Activated CD4-positive, alpha-beta memory T cell treated with anti-CD3 and anti-CD28 coated beads for 36 hours (primary cell): ENCODE measurements at regions not wholly inside any gene's neighbourhood (a gene's known extent, or its start where the extent isn't known, plus 50 kb on each side); places are given as distances from the start of the nearest gene placed in this dataset.

Experiments used
- CTCF ChIA-PET: fragments of 350-600 bp; sonication (Branson Sonifier 250); formaldehyde crosslinking; loops from one replicate; lab custom pipeline; 2021; ENCODE audit warnings: antibody characterized with exemption, inconsistent platforms; lab: Charles Lee
- POLR2A ChIA-PET: fragments of 350-600 bp; sonication (Branson Sonifier 250); formaldehyde crosslinking; loops from one replicate; lab custom pipeline; 2021; ENCODE audit warnings: antibody characterized with exemption; lab: Charles Lee
- DNase-seq: peaks from one replicate; pipeline ENCODE4 v3.0.0-alpha.2; 2020
- H3K27ac Mint-ChIP-seq: one replicate; pipeline ENCODE4 v1.8.0; 2021; ENCODE audit warnings: mixed read lengths
- H3K27me3 Mint-ChIP-seq: one replicate; pipeline ENCODE4 v1.8.0; 2021; ENCODE audit warnings: mixed read lengths
- H3K36me3 Mint-ChIP-seq: one replicate; pipeline ENCODE4 v1.8.0; 2021; ENCODE audit warnings: mixed read lengths
- H3K4me1 Mint-ChIP-seq: one replicate; pipeline ENCODE4 v1.8.0; 2021; ENCODE audit warnings: low read depth, mixed read lengths
- H3K4me3 Mint-ChIP-seq: one replicate; pipeline ENCODE4 v1.8.0; 2021; ENCODE audit warnings: mild to moderate bottlenecking, mixed read lengths
- H3K9me3 Mint-ChIP-seq: one replicate; pipeline ENCODE4 v1.8.0; 2021; ENCODE audit warnings: mixed read lengths
- intact Hi-C: fragments of 100-400 bp; cut with micrococcal nuclease; formaldehyde crosslinking; loops from one replicate; pipeline ENCODE4 v1.15.1; 2023

DNA sequence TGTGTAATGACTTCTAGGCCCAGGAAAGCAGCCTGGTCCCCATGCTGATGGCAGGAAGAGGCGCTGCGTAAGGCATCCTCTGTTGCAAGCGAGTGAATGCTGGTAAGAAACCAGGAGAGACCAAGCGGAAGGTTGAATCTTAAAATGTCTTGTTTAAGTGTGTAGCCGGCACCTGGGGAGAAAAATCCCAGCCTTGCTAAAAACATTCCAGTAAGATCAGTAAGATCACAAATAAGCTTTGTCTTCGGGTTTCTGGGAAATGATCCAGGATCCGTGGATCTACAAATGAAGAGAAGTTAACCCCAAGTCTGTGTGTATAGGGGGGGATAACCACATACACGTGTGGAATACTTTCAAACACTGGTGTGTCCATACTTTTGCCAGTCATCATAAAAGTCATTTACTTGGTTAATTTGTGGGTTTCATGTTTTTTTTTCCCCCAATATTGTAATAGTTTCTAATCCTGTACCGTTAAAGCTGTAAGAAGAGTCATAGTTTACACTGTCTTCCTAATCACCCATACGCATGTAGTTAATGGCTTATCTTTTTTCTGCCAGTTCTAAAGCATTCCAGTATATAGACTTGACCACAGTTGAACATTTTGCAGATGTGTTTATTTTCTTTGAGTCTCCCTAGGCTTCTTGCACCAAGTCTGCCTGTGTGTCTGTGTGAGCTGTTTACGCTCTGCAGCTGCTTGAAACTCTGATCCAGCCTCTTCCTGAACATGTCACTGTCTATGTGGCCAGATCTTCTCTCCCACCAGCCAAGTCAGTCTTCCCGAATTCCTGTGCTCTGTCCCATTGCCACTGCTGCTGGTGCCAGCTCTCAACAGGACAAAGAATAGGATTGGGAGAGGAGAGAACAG is 135.9 kb upstream of the ARL4C start:
- no peak overlapping the region for H3K27ac Mint-ChIP-seq
- CTCF ChIA-PET: interaction anchor here (0.6 kb wide), 1 partner anchor 621 kb away, joined by 3 read pairs; no protein-coding TSS in a partner anchor
- intact Hi-C loops: no loop called here
- POLR2A ChIA-PET: no interaction called here
- no peaks in the 10 kb centered on the region for H3K4me1 Mint-ChIP-seq
- no peak for DNase-seq
- no peaks in the 10 kb centered on the region for H3K36me3 Mint-ChIP-seq
- H3K9me3 Mint-ChIP-seq: peaks cover 3% of the 10 kb centered on the region
- H3K27me3 Mint-ChIP-seq: peaks cover 13% of the 10 kb centered on the region
- no peak overlapping the region for H3K4me3 Mint-ChIP-seq

DNA sequence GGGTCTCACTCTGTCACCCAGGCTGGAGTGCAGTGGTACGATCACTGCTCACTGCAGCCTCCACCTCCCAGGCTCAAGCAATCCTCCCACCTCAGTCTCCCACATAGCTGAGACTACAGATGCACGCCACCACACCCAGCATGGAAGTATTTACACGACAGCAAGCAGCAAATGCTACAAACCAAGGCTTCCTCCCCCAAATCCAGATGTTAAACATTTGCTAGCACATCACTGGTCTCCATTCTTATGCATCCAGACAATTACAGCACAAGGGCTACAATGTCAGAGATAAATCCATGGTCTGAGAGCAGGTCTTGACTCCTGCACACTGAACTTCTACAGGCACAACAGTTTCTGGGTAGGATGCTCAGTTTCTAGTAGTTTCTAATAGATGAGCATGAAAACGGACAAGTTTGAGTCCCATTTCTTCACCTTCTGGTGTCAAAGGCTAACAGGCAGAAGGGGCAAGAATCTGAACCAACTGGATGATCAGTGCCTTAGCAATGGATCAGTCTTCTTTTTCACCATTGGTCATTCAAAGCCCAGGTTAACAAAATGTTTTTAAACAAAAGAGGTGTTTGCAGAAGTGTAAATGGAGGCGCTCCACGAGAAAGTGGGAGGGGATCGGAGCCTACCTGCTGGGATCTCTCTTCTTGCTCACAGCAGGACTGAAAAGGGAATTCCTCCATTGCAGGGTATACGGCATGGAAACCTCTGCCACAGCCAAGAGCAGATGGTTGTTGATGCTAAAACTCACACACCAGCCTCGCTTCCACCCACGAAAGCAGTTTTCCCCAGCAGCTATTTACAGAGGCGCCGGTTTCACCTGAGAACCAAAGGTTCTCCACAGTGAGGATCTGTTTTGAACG is 135.0 kb upstream of the ARL4C start:
- POLR2A ChIA-PET: no interaction called here
- peaks cover 13% of the 10 kb centered on the region for H3K27me3 Mint-ChIP-seq

GRCh38 chr2:234630801-234631261 is 133.9 kb upstream of the ARL4C start:
- no peak overlapping the region for H3K4me3 Mint-ChIP-seq
- H3K36me3 Mint-ChIP-seq: no peaks in the 10 kb centered on the region
- intact Hi-C loops: no loop called here
- ChIA-PET CTCF (interaction anchor here (1.1 kb wide), 1 partner anchor 20 kb away, joined by 4 read pairs; no protein-coding TSS in a partner anchor), POLR2A (no interaction called here)
- H3K27me3 Mint-ChIP-seq: peaks cover 13% of the 10 kb centered on the region
- no peak for DNase-seq
- no peak overlapping the region for H3K27ac Mint-ChIP-seq
- no peaks in the 10 kb centered on the region for H3K9me3 Mint-ChIP-seq
- H3K4me1 Mint-ChIP-seq: no peaks in the 10 kb centered on the region

More for the DNA sequence above, 135.0 kb upstream of the ARL4C start:
- Mint-ChIP-seq H3K4me3 (no peak overlapping the region), H3K27ac (no peak overlapping the region), H3K4me1 (no peaks in the 10 kb centered on the region), H3K36me3 (no peaks in the 10 kb centered on the region), H3K9me3 (peaks cover 2% of the 10 kb centered on the region)
- CTCF ChIA-PET: no interaction called here
- intact Hi-C loops: no loop called here
- no peak for DNase-seq

DNA sequence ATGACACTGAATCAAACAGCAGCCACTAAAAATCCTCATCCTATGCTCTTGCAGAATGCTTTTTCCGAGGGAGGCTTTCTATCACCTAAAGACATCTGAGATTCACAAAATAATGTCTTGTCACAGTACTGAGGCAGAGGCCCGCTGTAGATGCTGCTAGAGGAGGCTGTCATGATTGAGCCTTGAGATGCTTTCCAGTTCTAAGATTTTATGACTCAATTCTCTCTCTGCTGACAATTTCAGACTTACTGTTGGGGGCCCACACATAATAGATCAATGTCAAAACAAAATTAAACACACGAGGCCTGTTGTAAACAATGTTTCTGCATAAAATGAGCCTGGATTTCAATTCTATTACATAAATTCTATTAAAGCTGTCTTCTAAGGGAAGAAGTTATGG is 132.7 kb upstream of the ARL4C start:
- no peak for DNase-seq
- Mint-ChIP-seq H3K36me3 (no peaks in the 10 kb centered on the region), H3K9me3 (no peaks in the 10 kb centered on the region), H3K4me1 (no peaks in the 10 kb centered on the region), H3K27me3 (peaks cover 13% of the 10 kb centered on the region), H3K27ac (no peak overlapping the region), H3K4me3 (no peak overlapping the region)
- ChIA-PET CTCF (no interaction called here), POLR2A (no interaction called here)
- intact Hi-C loops: no loop called here

- Mint-ChIP-seq H3K4me1 (no peaks in the 10 kb centered on the region), H3K4me3 (no peak overlapping the region), H3K27ac (no peak overlapping the region), H3K27me3 (peaks cover 13% of the 10 kb centered on the region), H3K36me3 (no peaks in the 10 kb centered on the region), H3K9me3 (no peaks in the 10 kb centered on the region)
- no peak for DNase-seq
- ChIA-PET POLR2A (no interaction called here), CTCF (no interaction called here)
- intact Hi-C loops: no loop called here
Observed at GRCh38 chr2:234628953-234629352, 132.1 kb upstream of the ARL4C start.

DNA sequence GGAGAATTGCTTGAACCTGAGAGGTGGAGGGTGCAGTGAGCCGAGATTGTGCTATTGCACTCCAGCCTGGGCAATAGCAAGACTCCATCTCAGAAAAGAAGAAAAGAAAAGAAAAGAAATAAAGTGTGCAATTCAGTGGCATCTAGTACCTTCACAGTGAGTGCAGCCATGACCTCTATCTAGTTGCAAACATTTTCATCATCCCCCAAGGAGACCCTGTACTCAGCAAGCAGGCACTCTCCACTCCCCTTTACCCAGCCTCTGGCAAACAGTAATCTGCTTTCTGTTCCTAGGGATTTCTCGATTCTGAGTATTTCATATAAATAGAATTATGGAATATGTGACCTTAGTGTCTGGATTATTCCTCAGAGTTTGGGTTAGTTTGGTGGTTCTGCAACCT is 130.4 kb upstream of the ARL4C start:
- POLR2A ChIA-PET: no interaction called here
- H3K36me3 Mint-ChIP-seq: no peaks in the 10 kb centered on the region
- intact Hi-C loops: no loop called here
- H3K27ac Mint-ChIP-seq: no peak overlapping the region
- H3K4me1 Mint-ChIP-seq: no peaks in the 10 kb centered on the region
- no peak for DNase-seq
- H3K4me3 Mint-ChIP-seq: no peak overlapping the region
- CTCF ChIA-PET: no interaction called here
- H3K9me3 Mint-ChIP-seq: no peaks in the 10 kb centered on the region
- H3K27me3 Mint-ChIP-seq: peaks cover 8% of the 10 kb centered on the region

- ChIA-PET POLR2A (no interaction called here), CTCF (no interaction called here)
- intact Hi-C loops: no loop called here
- no peaks in the 10 kb centered on the region for H3K9me3 Mint-ChIP-seq
- H3K27ac Mint-ChIP-seq: no peak overlapping the region
- peaks cover 4% of the 10 kb centered on the region for H3K27me3 Mint-ChIP-seq
- no peak overlapping the region for H3K4me3 Mint-ChIP-seq
- H3K36me3 Mint-ChIP-seq: no peaks in the 10 kb centered on the region
- H3K4me1 Mint-ChIP-seq: no peaks in the 10 kb centered on the region
- DNase-seq: no peak
Observed at GRCh38 chr2:234626566-234627130, 129.8 kb upstream of the ARL4C start.

GRCh38 chr2:234625626-234626250 is 128.9 kb upstream of the ARL4C start:
- no peaks in the 10 kb centered on the region for H3K36me3 Mint-ChIP-seq
- H3K27me3 Mint-ChIP-seq: peaks cover 2% of the 10 kb centered on the region
- CTCF ChIA-PET: interaction anchor here (2.4 kb wide), 1 partner anchor 15 kb away, joined by 6 read pairs; no protein-coding TSS in a partner anchor
- H3K4me3 Mint-ChIP-seq: no peak overlapping the region
- H3K9me3 Mint-ChIP-seq: no peaks in the 10 kb centered on the region
- DNase-seq: no peak
- no peaks in the 10 kb centered on the region for H3K4me1 Mint-ChIP-seq
- intact Hi-C loops: no loop called here
- no peak overlapping the region for H3K27ac Mint-ChIP-seq
- POLR2A ChIA-PET: no interaction called here

DNA sequence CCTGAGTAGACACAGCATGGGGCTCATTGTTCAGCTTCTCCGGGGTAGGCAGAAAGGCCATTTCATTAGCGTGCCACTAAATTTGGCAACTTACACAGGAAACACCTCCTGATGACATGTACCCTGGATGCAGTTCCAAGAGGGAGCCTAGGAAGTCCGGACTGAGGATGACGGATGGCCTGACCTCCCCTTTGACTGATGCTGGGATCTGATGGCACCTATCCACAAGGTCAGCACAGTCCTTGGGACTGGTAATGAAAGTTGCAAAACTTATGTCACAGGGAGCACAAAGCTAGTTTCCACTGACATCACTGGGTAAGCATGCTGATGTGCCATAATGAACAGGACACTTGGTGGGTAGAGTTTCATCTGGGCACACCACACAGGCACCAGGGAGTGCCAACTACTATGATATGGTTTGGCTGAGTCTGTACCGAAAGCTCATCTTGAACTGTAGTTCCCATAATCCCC is 126.7 kb upstream of the ARL4C start:
- Mint-ChIP-seq H3K36me3 (no peaks in the 10 kb centered on the region), H3K27ac (no peak overlapping the region), H3K9me3 (no peaks in the 10 kb centered on the region), H3K27me3 (no peaks in the 10 kb centered on the region), H3K4me1 (peaks cover 12% of the 10 kb centered on the region), H3K4me3 (no peak overlapping the region)
- ChIA-PET POLR2A (no interaction called here), CTCF (interaction anchor here (2.4 kb wide), 1 partner anchor 13 kb away, joined by 6 read pairs; no protein-coding TSS in a partner anchor)
- intact Hi-C loops: no loop called here
- no peak for DNase-seq

DNA sequence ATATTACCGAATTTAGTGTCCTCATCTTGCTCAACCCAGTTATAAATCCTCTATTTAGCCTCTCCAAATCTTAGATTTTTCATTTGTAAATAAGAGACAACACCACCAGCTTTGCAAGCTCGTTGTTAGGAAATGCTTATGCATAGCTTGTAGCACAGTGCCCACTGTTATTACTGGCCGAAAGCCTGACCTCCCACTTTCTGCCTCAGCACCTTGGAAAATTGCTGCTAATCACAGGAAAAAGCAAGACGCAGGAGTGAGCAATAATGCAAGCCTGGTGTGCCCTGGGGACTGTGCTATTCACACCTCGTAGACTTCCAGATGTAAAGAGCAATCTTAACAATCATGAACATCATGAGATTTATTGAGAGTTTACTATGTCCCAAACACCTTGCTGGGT is 124.2 kb upstream of the ARL4C start:
- H3K4me3 Mint-ChIP-seq: no peak overlapping the region
- H3K27ac Mint-ChIP-seq: no peak overlapping the region
- no peaks in the 10 kb centered on the region for H3K36me3 Mint-ChIP-seq
- intact Hi-C loops: no loop called here
- DNase-seq: no peak
- no peaks in the 10 kb centered on the region for H3K27me3 Mint-ChIP-seq
- no peaks in the 10 kb centered on the region for H3K9me3 Mint-ChIP-seq
- POLR2A ChIA-PET: no interaction called here
- H3K4me1 Mint-ChIP-seq: peaks cover 12% of the 10 kb centered on the region
- CTCF ChIA-PET: no interaction called here

DNA sequence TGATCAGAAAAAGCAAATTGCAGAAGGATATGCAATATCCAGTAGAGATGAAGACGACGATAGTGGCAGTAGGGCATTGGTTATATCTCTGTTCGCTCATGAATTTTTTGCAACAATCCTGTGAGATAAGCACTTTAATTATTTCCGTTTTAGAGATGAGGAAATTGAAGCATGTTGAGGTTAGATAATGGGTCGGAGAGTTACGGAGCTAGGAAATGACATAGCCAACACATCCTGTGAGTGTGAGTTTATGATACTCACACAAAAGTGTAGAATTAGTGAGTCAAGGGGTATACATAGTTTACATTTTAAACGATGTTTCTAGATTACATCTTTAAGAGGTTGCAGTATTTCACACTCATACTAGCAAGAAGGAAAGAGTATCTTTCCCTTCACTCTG is 123.1 kb upstream of the ARL4C start:
- Mint-ChIP-seq H3K36me3 (no peaks in the 10 kb centered on the region), H3K4me1 (peaks cover 12% of the 10 kb centered on the region), H3K9me3 (no peaks in the 10 kb centered on the region), H3K27me3 (no peaks in the 10 kb centered on the region), H3K27ac (no peak overlapping the region), H3K4me3 (no peak overlapping the region)
- CTCF ChIA-PET: no interaction called here
- intact Hi-C loops: no loop called here
- DNase-seq: no peak
- POLR2A ChIA-PET: no interaction called here
